ENCODE measurements at regions not wholly inside any gene's neighbourhood (a gene's known extent, or its start where the extent isn't known, plus 50 kb on each side); places are given as distances from the start of the nearest gene placed in this dataset.

GRCh38 chr2:187698374-187699110 lies 144.3 kb upstream of the TFPI start:
- DNase-seq: no peak
- 76 to 92% (median 85%) methylated on average over 2 of the region's 2 CpGs for WGBS, 5 donors

GRCh38 chr2:187702157-187702556 lies 147.9 kb upstream of the TFPI start:
- H3K27ac ChIP-seq: no peak overlapping the region
- no peaks in the 10 kb centered on the region for H3K4me1 ChIP-seq
- H3K36me3 ChIP-seq: no peaks in the 10 kb centered on the region
- intact Hi-C loops (cut with DNase I; ENCODE audit: low total_unique reads): no loop called here
- TF ChIP-seq CTCF (IDR thresholded peaks at IDR 0.05): no peak
- no peak for TF ChIP-seq POLR2AphosphoS5 (IDR thresholded peaks at IDR 0.05)
- TF ChIP-seq EP300 (IDR thresholded peaks at IDR 0.05): no peak
- no peak for TF ChIP-seq POLR2A (IDR thresholded peaks at IDR 0.05)
- H3K9me3 ChIP-seq: no peaks in the 10 kb centered on the region
- H3K27me3 ChIP-seq: no peaks in the 10 kb centered on the region
- no peak for DNase-seq
- WGBS, 5 donors: 40 to 65% (median 59%) methylated on average over 1 of the region's 1 CpG
- H3K4me3 ChIP-seq: no peak overlapping the region

More at GRCh38 chr2:187698374-187699110, 144.3 kb upstream of the TFPI start:
- intact Hi-C loops (cut with DNase I; ENCODE audit: low total_unique reads): no loop called here
- Histone ChIP-seq H3K27me3 (no peaks in the 10 kb centered on the region), H3K4me3 (no peak overlapping the region), H3K36me3 (no peaks in the 10 kb centered on the region), H3K9me3 (no peaks in the 10 kb centered on the region), H3K27ac (no peak overlapping the region), H3K4me1 (no peaks in the 10 kb centered on the region)
- TF ChIP-seq CTCF (IDR thresholded peaks at IDR 0.05) (no peak), POLR2AphosphoS5 (IDR thresholded peaks at IDR 0.05) (no peak), EP300 (IDR thresholded peaks at IDR 0.05) (no peak), POLR2A (IDR thresholded peaks at IDR 0.05) (no peak)

- DNase-seq: no peak
- no peaks in the 10 kb centered on the region for H3K36me3 ChIP-seq
- H3K4me1 ChIP-seq: no peaks in the 10 kb centered on the region
- no peak overlapping the region for H3K27ac ChIP-seq
- no peak for TF ChIP-seq POLR2A (IDR thresholded peaks at IDR 0.05)
- TF ChIP-seq CTCF (IDR thresholded peaks at IDR 0.05): no peak
- TF ChIP-seq EP300 (IDR thresholded peaks at IDR 0.05): no peak
- no peak for TF ChIP-seq POLR2AphosphoS5 (IDR thresholded peaks at IDR 0.05)
- no peak overlapping the region for H3K4me3 ChIP-seq
- H3K27me3 ChIP-seq: no peaks in the 10 kb centered on the region
- no peaks in the 10 kb centered on the region for H3K9me3 ChIP-seq
- intact Hi-C loops (cut with DNase I; ENCODE audit: low total_unique reads): no loop called here
- 85 to 100% (median 94%) methylated on average over 1 of the region's 1 CpG for WGBS, 5 donors
Observed at GRCh38 chr2:187708272-187708671, 154.0 kb upstream of the TFPI start.

GRCh38 chr2:187709065-187709464 lies 154.8 kb upstream of the TFPI start:
- DNase-seq: no peak
- intact Hi-C loops (cut with DNase I; ENCODE audit: low total_unique reads): no loop called here
- H3K4me1 ChIP-seq: no peaks in the 10 kb centered on the region
- H3K36me3 ChIP-seq: no peaks in the 10 kb centered on the region
- WGBS, 5 donors: 82 to 94% (median 91%) methylated on average over 2 of the region's 2 CpGs
- no peak overlapping the region for H3K27ac ChIP-seq
- TF ChIP-seq CTCF (IDR thresholded peaks at IDR 0.05): no peak
- TF ChIP-seq POLR2AphosphoS5 (IDR thresholded peaks at IDR 0.05): no peak
- TF ChIP-seq EP300 (IDR thresholded peaks at IDR 0.05): no peak
- TF ChIP-seq POLR2A (IDR thresholded peaks at IDR 0.05): no peak
- no peak overlapping the region for H3K4me3 ChIP-seq
- no peaks in the 10 kb centered on the region for H3K9me3 ChIP-seq
- H3K27me3 ChIP-seq: no peaks in the 10 kb centered on the region

Measured in stomach (tissue), 8 donors.